Endodermal cell (in vitro differentiated cells): ENCODE measurements at regions not wholly inside any gene's neighbourhood (a gene's known extent, or its start where the extent isn't known, plus 50 kb on each side); places are given as distances from the start of the nearest gene placed in this dataset.

Experiments used
- DNase-seq: peaks from one replicate; pipeline ENCODE4 v3.0.0-alpha.2; 2017
- H3K27ac ChIP-seq: 2 replicates; pipeline ENCODE4 v1.5.1; 2013; ENCODE audit warnings: mild to moderate bottlenecking, low read depth, low read length, moderate library complexity
- H3K27me3 ChIP-seq: 2 replicates; pipeline ENCODE4 v1.6.1; 2013; ENCODE audit warnings: mild to moderate bottlenecking, low read length, moderate library complexity; ENCODE audit not compliant: insufficient read depth, control insufficient read depth, poor library complexity, severe bottlenecking
- H3K36me3 ChIP-seq: 2 replicates; pipeline ENCODE4 v1.7.0; 2013; ENCODE audit warnings: mild to moderate bottlenecking, low read length, moderate library complexity; ENCODE audit not compliant: control insufficient read depth, insufficient read depth
- H3K4me1 ChIP-seq: one replicate; pipeline ENCODE4 v1.7.0; 2013; ENCODE audit warnings: low read length; ENCODE audit not compliant: control insufficient read depth, insufficient read depth
- H3K4me3 ChIP-seq: 2 replicates; pipeline ENCODE4 v1.5.1; 2013; ENCODE audit warnings: mild to moderate bottlenecking, low read length, moderate library complexity
- H3K9ac ChIP-seq: 2 replicates; pipeline ENCODE4 v1.6.1; 2013; ENCODE audit warnings: mild to moderate bottlenecking, low read length, moderate library complexity; ENCODE audit not compliant: poor library complexity, severe bottlenecking; ENCODE audit errors: extremely low read depth
- H3K9me3 ChIP-seq: 2 replicates; pipeline ENCODE4 v1.6.1; 2013; ENCODE audit warnings: mild to moderate bottlenecking, low read length, moderate library complexity; ENCODE audit not compliant: control insufficient read depth
- H3K27ac Mint-ChIP-seq: 2 replicates; pipeline ENCODE4 v1.8.0; 2020; ENCODE audit warnings: mixed read lengths
- H3K27me3 Mint-ChIP-seq: 2 replicates; pipeline ENCODE4 v1.8.0; 2021; ENCODE audit warnings: mild to moderate bottlenecking, mixed read lengths; ENCODE audit not compliant: insufficient read depth
- H3K36me3 Mint-ChIP-seq: 2 replicates; pipeline ENCODE4 v1.8.0; 2020; ENCODE audit warnings: low read depth, mixed read lengths
- H3K4me1 Mint-ChIP-seq: 2 replicates; pipeline ENCODE4 v1.8.0; 2020; ENCODE audit warnings: mixed read lengths
- H3K4me3 Mint-ChIP-seq: 2 replicates; pipeline ENCODE4 v1.8.0; 2020; ENCODE audit warnings: mild to moderate bottlenecking, moderate library complexity, mixed read lengths
- H3K9me3 Mint-ChIP-seq: 2 replicates; pipeline ENCODE4 v1.8.0; 2020; ENCODE audit warnings: mild to moderate bottlenecking, mixed read lengths
- CTCF ChIP-seq: fragments of 200-600 bp; sonication (generic); conservative IDR thresholded peaks from 2 replicates; pipeline ENCODE4 v1.5.0; 2021; ENCODE audit warnings: antibody characterized with exemption, mild to moderate bottlenecking
- WGBS, 2 experiments: methylation state at CpG; one replicate each; pipeline versions ENCODE4 v1.1.5 to v1.1.7; 2013; ENCODE audit warnings: missing lambda C conversion rate in 2 of 2, mixed read lengths in 1 of 2; ENCODE audit not compliant: insufficient coverage in 1 of 2, insufficient read length in 1 of 2; 5-methylcytosine and 5-hydroxymethylcytosine counted together

GRCh38 chr5:73297430-73297829, 124.4 kb downstream of the TMEM174 start:
- H3K9me3 Mint-ChIP-seq, result no peaks in the 10 kb centered on the region
- Histone ChIP-seq H3K4me3 (no peak overlapping the region), H3K27ac (no peak overlapping the region), H3K36me3 (no peaks in the 10 kb centered on the region), H3K27me3 (peaks cover 90% of the 10 kb centered on the region), H3K9ac (no peak overlapping the region), H3K9me3 (no peaks in the 10 kb centered on the region), H3K4me1 (peaks cover 10% of the 10 kb centered on the region)
- WGBS, 2 experiments, result 56 to 62% methylated on average over 5 of the region's 5 CpGs
- no peaks in the 10 kb centered on the region for H3K36me3 Mint-ChIP-seq
- peaks cover 99% of the 10 kb centered on the region for H3K27me3 Mint-ChIP-seq
- no peak overlapping the region for H3K27ac Mint-ChIP-seq
- no peak overlapping the region for H3K4me3 Mint-ChIP-seq
- TF ChIP-seq CTCF, result peak; percentile 38
- no peak for DNase-seq
- peaks cover 41% of the 10 kb centered on the region for H3K4me1 Mint-ChIP-seq

GRCh38 chr5:73296772-73297171, 123.8 kb downstream of the TMEM174 start:
- H3K36me3 Mint-ChIP-seq, result no peaks in the 10 kb centered on the region
- peaks cover 10% of the 10 kb centered on the region for H3K4me1 ChIP-seq
- WGBS, 2 experiments, result 75 to 78% methylated on average over 3 to 4 of the region's 4 CpGs
- no peak for TF ChIP-seq CTCF
- H3K9me3 ChIP-seq, result no peaks in the 10 kb centered on the region
- H3K27ac ChIP-seq, result no peak overlapping the region
- H3K4me3 Mint-ChIP-seq, result no peak overlapping the region
- H3K4me3 ChIP-seq, result no peak overlapping the region
- H3K27ac Mint-ChIP-seq, result no peak overlapping the region
- H3K9ac ChIP-seq, result no peak overlapping the region
- peaks cover 86% of the 10 kb centered on the region for H3K27me3 ChIP-seq
- peaks cover 98% of the 10 kb centered on the region for H3K27me3 Mint-ChIP-seq
- no peaks in the 10 kb centered on the region for H3K9me3 Mint-ChIP-seq
- DNase-seq, result no peak
- H3K36me3 ChIP-seq, result no peaks in the 10 kb centered on the region
- peaks cover 38% of the 10 kb centered on the region for H3K4me1 Mint-ChIP-seq

- Histone ChIP-seq H3K9ac (no peak overlapping the region), H3K9me3 (no peaks in the 10 kb centered on the region), H3K4me1 (peaks cover 8% of the 10 kb centered on the region), H3K4me3 (no peak overlapping the region), H3K36me3 (no peaks in the 10 kb centered on the region), H3K27me3 (peaks cover 85% of the 10 kb centered on the region), H3K27ac (no peak overlapping the region)
- DNase-seq, result no peak
- Mint-ChIP-seq H3K4me3 (no peak overlapping the region), H3K27ac (no peak overlapping the region), H3K4me1 (peaks cover 36% of the 10 kb centered on the region), H3K27me3 (peaks cover 98% of the 10 kb centered on the region), H3K36me3 (no peaks in the 10 kb centered on the region), H3K9me3 (no peaks in the 10 kb centered on the region)
- TF ChIP-seq CTCF, result no peak
- 77% methylated on average over 4 of the region's 4 CpGs; no CpG with 5 or more reads in 1 of the 2 experiments for WGBS, 2 experiments
These were observed 122.9 kb downstream of the TMEM174 start for GRCh38 chr5:73295921-73296320.
